Renal cortical epithelial cell (primary cell): ENCODE measurements at regions not wholly inside any gene's neighbourhood (a gene's known extent, or its start where the extent isn't known, plus 50 kb on each side); places are given as distances from the start of the nearest gene placed in this dataset.

Experiments
- DNase-seq: peaks from one replicate; pipeline ENCODE4 v3.0.0-alpha.2; 2011; ENCODE audit warnings: low read depth

- DNase-seq: no peak
These were observed 106.0 kb upstream of the NKX1-1 start for GRCh38 chr4:1512051-1512737.

GRCh38 chr4:1511441-1512041 lies 105.3 kb upstream of the NKX1-1 start:
- no peak for DNase-seq

- DNase-seq: no peak
These were observed 104.7 kb upstream of the NKX1-1 start for GRCh38 chr4:1510931-1511330.

DNA sequence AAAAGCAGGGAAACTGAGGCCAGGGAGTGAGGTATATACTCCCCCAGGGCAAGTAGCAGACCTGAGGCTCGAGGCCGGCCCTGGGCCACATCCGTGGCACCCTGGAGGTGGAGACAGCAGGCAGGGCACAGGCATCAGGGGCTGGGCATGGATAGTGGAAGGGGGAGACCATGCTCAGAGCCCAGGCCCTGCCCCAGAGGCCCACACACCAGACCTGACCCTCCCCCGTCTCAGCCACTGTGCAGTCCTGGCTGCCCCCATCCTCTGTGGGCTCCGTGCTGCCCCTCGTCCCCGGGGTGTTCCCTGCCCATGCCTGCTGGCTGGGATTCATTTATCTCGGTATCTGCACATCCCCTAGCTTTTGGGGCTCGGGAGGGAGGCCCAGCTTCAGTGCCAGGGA lies 103.1 kb upstream of the NKX1-1 start:
- no peak for DNase-seq

GRCh38 chr4:1508161-1509160 lies 102.2 kb upstream of the NKX1-1 start:
- DNase-seq: no peak

GRCh38 chr4:1506956-1507721 lies 100.9 kb upstream of the NKX1-1 start:
- no peak for DNase-seq

DNA sequence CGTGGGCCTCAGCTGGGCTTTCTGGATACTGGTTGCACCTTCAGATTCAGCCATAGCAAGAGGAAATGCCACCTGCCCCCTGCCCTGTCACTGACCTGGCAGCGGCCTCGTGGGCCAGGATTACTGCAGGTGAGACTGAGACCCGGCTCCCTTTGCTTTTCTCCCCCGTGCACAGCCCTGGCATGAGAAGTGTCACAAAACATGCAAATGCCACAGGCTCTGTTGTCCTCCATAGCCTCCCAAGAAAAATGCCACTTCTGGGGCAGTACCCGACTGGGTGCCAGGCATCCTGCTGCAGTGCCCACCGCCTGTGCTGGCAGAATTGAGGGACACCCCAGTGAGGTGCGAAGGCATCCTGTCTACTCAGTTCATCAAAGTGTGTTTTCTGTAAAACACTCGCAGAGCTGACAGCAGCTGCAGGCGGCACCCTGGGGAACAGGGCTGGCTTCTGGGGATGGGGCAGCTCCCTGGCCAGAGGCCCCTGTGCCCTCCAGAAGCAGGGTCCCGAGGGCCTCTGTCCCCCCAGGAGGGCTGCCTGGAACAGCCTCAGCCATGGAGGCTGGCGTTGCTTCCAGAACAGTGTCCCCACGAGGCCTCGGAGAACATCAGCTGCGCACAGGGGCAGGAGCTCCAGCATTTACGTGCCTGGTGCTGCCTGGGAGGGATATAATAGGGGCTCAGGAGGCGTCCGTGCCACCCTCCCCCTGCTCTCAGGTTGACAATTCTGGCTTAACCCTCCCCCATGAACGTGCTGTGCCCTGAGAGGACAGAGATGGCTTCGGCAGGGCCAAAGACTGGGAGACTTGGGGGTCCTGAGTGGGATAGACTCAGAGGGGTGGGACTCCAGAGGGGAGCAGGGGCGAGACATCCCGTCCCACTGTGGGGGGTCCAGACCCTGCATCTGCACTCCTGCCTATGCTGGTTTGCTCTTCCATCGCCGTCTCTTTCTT lies 99.5 kb upstream of the NKX1-1 start:
- no peak for DNase-seq

DNA sequence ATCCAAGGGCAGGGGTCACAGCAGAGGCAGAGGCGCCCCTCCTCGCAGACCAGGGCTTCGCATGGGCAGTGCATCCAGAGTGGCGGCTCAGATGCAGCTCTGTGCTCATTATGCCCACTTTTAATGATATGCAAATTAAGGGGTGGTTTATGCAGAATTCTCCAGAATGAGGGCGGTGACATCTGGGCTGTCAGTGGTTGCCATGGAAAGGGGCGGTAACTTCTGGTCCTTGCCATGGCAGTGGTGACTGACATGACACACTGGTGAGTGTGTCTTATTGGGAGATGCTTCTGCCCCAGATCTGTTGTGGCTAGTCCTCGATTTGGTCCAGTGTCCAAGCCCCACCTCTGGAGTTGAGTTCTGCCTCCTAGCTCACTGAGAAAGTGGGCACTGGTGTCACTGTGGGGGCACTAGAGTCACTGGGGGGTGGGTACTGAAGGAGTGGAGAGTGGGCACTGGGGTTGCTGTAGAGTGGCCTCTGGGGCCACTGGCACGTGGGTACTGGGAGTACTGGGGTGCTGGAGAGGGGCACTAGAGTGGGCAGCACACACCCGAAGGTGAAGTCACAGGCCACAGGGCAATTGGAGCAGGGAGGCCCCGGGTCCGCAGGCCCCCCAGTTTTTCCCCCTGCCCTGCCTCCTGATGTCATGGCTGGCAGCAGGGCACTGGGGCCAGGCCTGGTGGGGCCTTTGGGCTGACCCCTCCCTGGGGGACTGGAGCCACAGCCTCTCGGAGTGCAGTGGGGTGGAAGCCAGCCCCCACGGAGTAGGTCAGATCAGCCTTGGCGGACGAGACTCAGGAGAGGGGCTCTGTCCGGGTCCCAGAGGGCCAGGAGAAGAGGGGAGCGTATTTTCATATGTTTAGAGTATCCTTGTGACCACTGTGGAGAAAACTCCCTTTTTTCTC lies 98.6 kb upstream of the NKX1-1 start:
- DNase-seq: no peak

GRCh38 chr4:1503583-1504471 lies 97.6 kb upstream of the NKX1-1 start:
- no peak for DNase-seq

GRCh38 chr4:1502976-1503375 lies 96.7 kb upstream of the NKX1-1 start:
- DNase-seq: no peak

GRCh38 chr4:1502501-1502886 lies 96.3 kb upstream of the NKX1-1 start:
- DNase-seq: no peak

GRCh38 chr4:1501754-1502500 lies 95.7 kb upstream of the NKX1-1 start:
- no peak for DNase-seq

GRCh38 chr4:1500966-1501753 lies 94.9 kb upstream of the NKX1-1 start:
- DNase-seq: no peak

GRCh38 chr4:1500231-1500965 lies 94.2 kb upstream of the NKX1-1 start:
- no peak for DNase-seq

DNA sequence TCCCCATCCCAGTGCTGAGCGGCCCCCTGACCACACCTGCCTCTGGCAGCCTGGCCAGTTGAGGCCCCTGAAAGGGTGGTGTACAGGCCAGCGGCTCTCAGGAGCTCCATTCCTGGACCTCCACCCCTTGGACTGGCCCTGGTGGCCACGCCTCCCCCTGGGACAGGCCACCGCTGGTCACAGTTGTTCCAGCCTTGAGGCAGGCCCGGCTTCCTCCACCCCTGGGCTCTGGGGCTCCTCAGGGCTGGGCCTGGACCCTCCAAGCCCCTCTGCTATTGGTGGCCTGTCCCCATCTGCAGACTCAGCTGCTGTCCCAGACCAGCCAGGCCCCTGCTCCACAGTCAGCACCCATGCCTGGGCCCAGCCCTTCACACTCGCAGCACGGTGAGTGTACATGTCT lies 93.2 kb upstream of the NKX1-1 start:
- DNase-seq: no peak

- DNase-seq: no peak
These were observed 91.1 kb upstream of the NKX1-1 start for GRCh38 chr4:1497189-1497801.
